Caco-2 (cell line): ENCODE measurements at regions not wholly inside any gene's neighbourhood (a gene's known extent, or its start where the extent isn't known, plus 50 kb on each side); places are given as distances from the start of the nearest gene placed in this dataset.

Source experiments
- BruUV-seq: library from RNA; stranded (reverse); fragments of 400-500 nt; replicated peaks from 2 replicates; lab custom pipeline; 2021; lab: Mats Ljungman, UMichigan
- CTCF ChIA-PET: fragments of 300-600 bp; sonication (Branson Sonifier 250); formaldehyde crosslinking; loops from one replicate; lab custom pipeline; 2022; ENCODE audit warnings: antibody characterized with exemption; lab: Charles Lee
- POLR2A ChIA-PET: fragments of 300-600 bp; sonication (Branson Sonifier 250); formaldehyde crosslinking; loops from one replicate; lab custom pipeline; 2022; ENCODE audit warnings: antibody characterized with exemption; lab: Charles Lee
- DNase-seq, 2 experiments: peaks; one replicate each; pipeline versions ENCODE4 v3.0.0 to v3.0.0-alpha.2; 2020 to 2022
- H3K27me3 ChIP-seq: replicated peaks from 2 replicates; pipeline ENCODE4 v1.6.0; 2011; ENCODE audit warnings: low read length; ENCODE audit not compliant: control insufficient read depth, insufficient read depth
- H3K36me3 ChIP-seq: 2 replicates; pipeline ENCODE4 v1.5.1; 2011; ENCODE audit warnings: low read length; ENCODE audit not compliant: control insufficient read depth, insufficient read depth
- H3K4me1 ChIP-seq: fragments of 250-450 bp; sonication (Bioruptor Pico); 2 replicates; pipeline ENCODE4 v1.5.1; 2020; ENCODE audit warnings: mild to moderate bottlenecking
- H3K4me3 ChIP-seq: 2 replicates; pipeline ENCODE4 v1.5.1; 2011; ENCODE audit warnings: low read depth, mild to moderate bottlenecking, control low read depth, low read length
- H3K9me3 ChIP-seq: fragments of 250-450 bp; sonication (Bioruptor Pico); 2 replicates; pipeline ENCODE4 v1.5.1; 2020; ENCODE audit warnings: mild to moderate bottlenecking, moderate library complexity
- H3K27ac Mint-ChIP-seq: one replicate; pipeline ENCODE4 v1.8.0; 2022; ENCODE audit warnings: mixed read lengths; ENCODE audit not compliant: unreplicated experiment
- H3K27me3 Mint-ChIP-seq: one replicate; pipeline ENCODE4 v1.8.0; 2022; ENCODE audit warnings: mixed read lengths; ENCODE audit not compliant: insufficient read depth, unreplicated experiment
- H3K36me3 Mint-ChIP-seq: one replicate; pipeline ENCODE4 v1.8.0; 2022; ENCODE audit warnings: mild to moderate bottlenecking, mixed read lengths; ENCODE audit not compliant: insufficient read depth, unreplicated experiment
- H3K4me1 Mint-ChIP-seq: one replicate; pipeline ENCODE4 v1.8.0; 2022; ENCODE audit warnings: low read depth, mixed read lengths; ENCODE audit not compliant: unreplicated experiment
- H3K4me3 Mint-ChIP-seq: one replicate; pipeline ENCODE4 v1.8.0; 2022; ENCODE audit warnings: mild to moderate bottlenecking, moderate library complexity, mixed read lengths; ENCODE audit not compliant: unreplicated experiment
- H3K9me3 Mint-ChIP-seq: one replicate; pipeline ENCODE4 v1.8.0; 2022; ENCODE audit warnings: mixed read lengths; ENCODE audit not compliant: unreplicated experiment
- CTCF ChIP-seq, 2 experiments: fragments of 200-600 bp in 1 of 2; IDR thresholded peaks; 1 replicate in 1 of 2; 2 replicates in 1 of 2; pipeline versions ENCODE4 v1.5.1 to v1.8.0; 2011 to 2022; ENCODE audit warnings: antibody characterized with exemption in 1 of 2, control low read depth in 1 of 2, inconsistent platforms in 1 of 2, low read depth in 1 of 2, low read length in 1 of 2, mild to moderate bottlenecking in 1 of 2, moderate library complexity in 1 of 2; ENCODE audit not compliant: insufficient read depth in 1 of 2, severe bottlenecking in 1 of 2, unreplicated experiment in 1 of 2
- intact Hi-C: fragments of 100-400 bp; cut with micrococcal nuclease; formaldehyde crosslinking; loops from one replicate; pipeline ENCODE4 v1.10.0; 2022; ENCODE audit not compliant: unreplicated experiment

- intact Hi-C loops: no loop called here
- Mint-ChIP-seq H3K27me3 (peaks cover 3% of the 10 kb centered on the region), H3K4me1 (no peaks in the 10 kb centered on the region), H3K27ac (no peak overlapping the region), H3K36me3 (no peaks in the 10 kb centered on the region), H3K4me3 (no peak overlapping the region), H3K9me3 (no peaks in the 10 kb centered on the region)
- DNase-seq: no peak
- no peak for TF ChIP-seq CTCF (IDR thresholded peaks at IDR 0.05; ENCODE audit: insufficient read depth in 1 of 2, low read depth in 1 of 2, low read length in 1 of 2, severe bottlenecking in 1 of 2, unreplicated experiment in 1 of 2)
- Histone ChIP-seq H3K9me3 (no peaks in the 10 kb centered on the region), H3K36me3 (no peaks in the 10 kb centered on the region), H3K4me1 (no peaks in the 10 kb centered on the region), H3K27me3 (no peaks in the 10 kb centered on the region), H3K4me3 (no peak overlapping the region)
- POLR2A ChIA-PET: no interaction called here
- CTCF ChIA-PET: no interaction called here
- no TSS peak for BruUV-seq
Measured at GRCh38 chr9:13487936-13488335, 208.4 kb upstream of the MPDZ start.

GRCh38 chr9:13487498-13487897, 208.0 kb upstream of the MPDZ start:
- no peak for DNase-seq
- BruUV-seq: no TSS peak
- POLR2A ChIA-PET: no interaction called here
- no peak overlapping the region for H3K27ac Mint-ChIP-seq
- intact Hi-C loops: no loop called here
- CTCF ChIA-PET: no interaction called here
- H3K9me3 Mint-ChIP-seq: no peaks in the 10 kb centered on the region
- no peaks in the 10 kb centered on the region for H3K27me3 ChIP-seq
- H3K36me3 Mint-ChIP-seq: no peaks in the 10 kb centered on the region
- H3K9me3 ChIP-seq: no peaks in the 10 kb centered on the region
- H3K36me3 ChIP-seq: no peaks in the 10 kb centered on the region
- H3K4me1 Mint-ChIP-seq: no peaks in the 10 kb centered on the region
- peaks cover 3% of the 10 kb centered on the region for H3K27me3 Mint-ChIP-seq
- no peak overlapping the region for H3K4me3 ChIP-seq
- no peaks in the 10 kb centered on the region for H3K4me1 ChIP-seq
- H3K4me3 Mint-ChIP-seq: no peak overlapping the region
- no peak for TF ChIP-seq CTCF (IDR thresholded peaks at IDR 0.05; ENCODE audit: insufficient read depth in 1 of 2, low read depth in 1 of 2, low read length in 1 of 2, severe bottlenecking in 1 of 2, unreplicated experiment in 1 of 2)

- H3K4me3 ChIP-seq: no peak overlapping the region
- no peak overlapping the region for H3K4me3 Mint-ChIP-seq
- intact Hi-C loops: no loop called here
- H3K4me1 ChIP-seq: no peaks in the 10 kb centered on the region
- no peaks in the 10 kb centered on the region for H3K36me3 Mint-ChIP-seq
- POLR2A ChIA-PET: no interaction called here
- H3K9me3 Mint-ChIP-seq: no peaks in the 10 kb centered on the region
- CTCF ChIA-PET: no interaction called here
- no peaks in the 10 kb centered on the region for H3K36me3 ChIP-seq
- no peaks in the 10 kb centered on the region for H3K9me3 ChIP-seq
- no peak for TF ChIP-seq CTCF (IDR thresholded peaks at IDR 0.05; ENCODE audit: insufficient read depth in 1 of 2, low read depth in 1 of 2, low read length in 1 of 2, severe bottlenecking in 1 of 2, unreplicated experiment in 1 of 2)
- DNase-seq: no peak
- BruUV-seq: no TSS peak
- H3K27ac Mint-ChIP-seq: no peak overlapping the region
- peaks cover 3% of the 10 kb centered on the region for H3K27me3 Mint-ChIP-seq
- H3K4me1 Mint-ChIP-seq: no peaks in the 10 kb centered on the region
- no peaks in the 10 kb centered on the region for H3K27me3 ChIP-seq
Measured at GRCh38 chr9:13487071-13487470, 207.6 kb upstream of the MPDZ start.
